HG02943 (cell line): ENCODE measurements at regions not wholly inside any gene's neighbourhood (a gene's known extent, or its start where the extent isn't known, plus 50 kb on each side); places are given as distances from the start of the nearest gene placed in this dataset.
"Not testable (repeated sequence)": the region's sequence is repeated elsewhere in the genome, so short reads cannot be mapped to it uniquely, and the experiment has no call there.

Experiments
- ATAC-seq: cut with Tn5 transposase; IDR thresholded peaks from one replicate; pipeline ENCODE4 v1.9.1; 2021; ENCODE audit warnings: mild to moderate bottlenecking, low read depth, moderate library complexity; ENCODE audit not compliant: unreplicated experiment

- ATAC-seq: no peak
Measured at GRCh38 chr1:65059930-65060538, 88.0 kb upstream of the AK4 start.

- no peak for ATAC-seq
Measured at GRCh38 chr1:65062339-65062738, 85.7 kb upstream of the AK4 start.

- no peak for ATAC-seq
Measured at GRCh38 chr1:65063025-65063424, 85.0 kb upstream of the AK4 start.

GRCh38 chr1:65064981-65065380, 83.0 kb upstream of the AK4 start:
- no peak for ATAC-seq

- no peak for ATAC-seq
Measured at GRCh38 chr1:65065524-65066418, 82.2 kb upstream of the AK4 start.

GRCh38 chr1:65066419-65066765, 81.6 kb upstream of the AK4 start:
- no peak for ATAC-seq

GRCh38 chr1:65066766-65067490, 81.1 kb upstream of the AK4 start:
- no peak for ATAC-seq

GRCh38 chr1:65067491-65068201, 80.4 kb upstream of the AK4 start:
- ATAC-seq: no peak

- ATAC-seq: no peak
Measured at GRCh38 chr1:65068202-65069010, 79.6 kb upstream of the AK4 start.

- ATAC-seq: no peak
Measured at GRCh38 chr1:65069011-65069565, 78.9 kb upstream of the AK4 start.

- ATAC-seq: no peak
Measured at GRCh38 chr1:65072845-65073244, 75.2 kb upstream of the AK4 start.

GRCh38 chr1:65075123-65075976, 72.7 kb upstream of the AK4 start:
- ATAC-seq: peak; percentile 74

- ATAC-seq: no peak
Measured at GRCh38 chr1:65077369-65077768, 70.6 kb upstream of the AK4 start.

GRCh38 chr1:65079941-65080340, 68.1 kb upstream of the AK4 start:
- ATAC-seq: no peak

- no peak for ATAC-seq
Measured at GRCh38 chr1:65082346-65083040, 65.5 kb upstream of the AK4 start.

GRCh38 chr1:65083263-65083896, 64.6 kb upstream of the AK4 start:
- ATAC-seq: no peak

- ATAC-seq: no peak
Measured at GRCh38 chr1:65084066-65084465, 63.9 kb upstream of the AK4 start.

- not testable (repeated sequence) for ATAC-seq
Measured at GRCh38 chr1:65087519-65087918, 60.5 kb upstream of the AK4 start.
